ENCODE measurements at regions not wholly inside any gene's neighbourhood (a gene's known extent, or its start where the extent isn't known, plus 50 kb on each side); places are given as distances from the start of the nearest gene placed in this dataset.
"Not testable (repeated sequence)": the region's sequence is repeated elsewhere in the genome, so short reads cannot be mapped to it uniquely, and the experiment has no call there.

DNA sequence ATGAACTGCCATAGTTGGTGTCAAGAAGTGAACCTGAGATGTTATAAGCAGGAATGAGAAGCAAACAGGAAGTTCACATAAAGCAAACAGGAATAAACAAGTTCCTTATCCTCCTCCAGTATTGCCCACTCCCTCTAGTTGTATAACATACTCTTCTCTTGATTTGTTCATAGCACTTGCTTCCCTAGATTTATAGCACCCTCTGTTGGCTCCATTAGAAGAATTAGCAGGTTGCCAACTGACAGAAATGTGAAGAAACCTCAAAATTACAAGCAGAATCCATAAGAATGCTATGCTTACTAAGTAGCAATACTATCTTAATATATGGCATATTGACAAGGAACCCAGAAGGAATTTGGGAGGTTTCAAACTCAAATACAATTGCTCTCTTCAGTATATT lies 195.4 kb downstream of the TBX18 start:
- H3K4me3 ChIP-seq (replicated peaks in 1 of 3; ENCODE audit: insufficient read depth in 1 of 3, low read depth in 1 of 3, low read length in 3 of 3), result no peak overlapping the region
- H2AFZ ChIP-seq (ENCODE audit: low read depth, low read length), result no peak overlapping the region
- H3K79me2 ChIP-seq (ENCODE audit: control insufficient read depth, insufficient read depth, low read length), result no peaks in the 10 kb centered on the region
- no peaks in the 10 kb centered on the region for H3K9me1 ChIP-seq (replicated peaks; ENCODE audit: control insufficient read depth, extremely low read depth, insufficient read depth, low read length)
- H3K9me3 ChIP-seq (replicated peaks; ENCODE audit: control insufficient read depth, insufficient read depth, low read length), result no peaks in the 10 kb centered on the region
- POLR2A ChIA-PET, result no interaction called here
- no peak overlapping the region for H3K27ac ChIP-seq (ENCODE audit: insufficient read depth, low read depth, low read length)
- CTCF ChIA-PET, result interaction anchor here (0.6 to 2.5 kb wide), 12 partner anchors 13 to 398 kb away, joined by 3 to 46 read pairs (median 4); no protein-coding TSS in a partner anchor
- DNase-seq (ENCODE audit: low read depth, low spot score), result peak; percentile 64
- no peaks in the 10 kb centered on the region for H3K4me1 ChIP-seq (ENCODE audit: control insufficient read depth, extremely low read depth, insufficient read depth, low read length)
- H3K36me3 ChIP-seq (ENCODE audit: control insufficient read depth in 2 of 2, extremely low read depth in 1 of 2, insufficient read depth in 2 of 2, low read length in 2 of 2), result no peaks in the 10 kb centered on the region
- no peak overlapping the region for H3K9ac ChIP-seq (replicated peaks; ENCODE audit: extremely low read depth, insufficient read depth, low read length)
- H3K4me2 ChIP-seq (ENCODE audit: insufficient read depth, low read length), result no peak overlapping the region
- TF ChIP-seq MYC (IDR thresholded peaks at IDR 0.05; ENCODE audit: low read depth, low read length), result no peak
- TF ChIP-seq FOS (IDR thresholded peaks at IDR 0.05; ENCODE audit: borderline replicate concordance, insufficient read depth, low read length), result no peak
- TF ChIP-seq, protein P1, sequence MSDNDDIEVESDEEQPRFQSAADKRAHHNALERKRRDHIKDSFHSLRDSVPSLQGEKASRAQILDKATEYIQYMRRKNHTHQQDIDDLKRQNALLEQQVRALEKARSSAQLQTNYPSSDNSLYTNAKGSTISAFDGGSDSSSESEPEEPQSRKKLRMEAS (IDR thresholded peaks at IDR 0.05; ENCODE audit: insufficient read depth, insufficient read length), result no peak
- no peak for TF ChIP-seq EZH2 (IDR thresholded peaks at IDR 0.05; ENCODE audit: borderline replicate concordance, low read depth, low read length, severe bottlenecking)
- no peak for TF ChIP-seq POLR2A (IDR thresholded peaks at IDR 0.05; ENCODE audit: low read depth, low read length)
- TF ChIP-seq JUN (IDR thresholded peaks at IDR 0.05; ENCODE audit: borderline replicate concordance, insufficient read depth, insufficient read length, low read depth), result no peak
- TF ChIP-seq GATA2 (IDR thresholded peaks at IDR 0.05; ENCODE audit: insufficient read depth, insufficient read length, low read depth, low read length), result no peak
- TF ChIP-seq, protein P2, sequence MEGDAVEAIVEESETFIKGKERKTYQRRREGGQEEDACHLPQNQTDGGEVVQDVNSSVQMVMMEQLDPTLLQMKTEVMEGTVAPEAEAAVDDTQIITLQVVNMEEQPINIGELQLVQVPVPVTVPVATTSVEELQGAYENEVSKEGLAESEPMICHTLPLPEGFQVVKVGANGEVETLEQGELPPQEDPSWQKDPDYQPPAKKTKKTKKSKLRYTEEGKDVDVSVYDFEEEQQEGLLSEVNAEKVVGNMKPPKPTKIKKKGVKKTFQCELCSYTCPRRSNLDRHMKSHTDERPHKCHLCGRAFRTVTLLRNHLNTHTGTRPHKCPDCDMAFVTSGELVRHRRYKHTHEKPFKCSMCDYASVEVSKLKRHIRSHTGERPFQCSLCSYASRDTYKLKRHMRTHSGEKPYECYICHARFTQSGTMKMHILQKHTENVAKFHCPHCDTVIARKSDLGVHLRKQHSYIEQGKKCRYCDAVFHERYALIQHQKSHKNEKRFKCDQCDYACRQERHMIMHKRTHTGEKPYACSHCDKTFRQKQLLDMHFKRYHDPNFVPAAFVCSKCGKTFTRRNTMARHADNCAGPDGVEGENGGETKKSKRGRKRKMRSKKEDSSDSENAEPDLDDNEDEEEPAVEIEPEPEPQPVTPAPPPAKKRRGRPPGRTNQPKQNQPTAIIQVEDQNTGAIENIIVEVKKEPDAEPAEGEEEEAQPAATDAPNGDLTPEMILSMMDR (IDR thresholded peaks at IDR 0.05; ENCODE audit: extremely low read depth in 1 of 2, insufficient read depth in 1 of 2, low read depth in 1 of 2, low read length in 2 of 2), result peak in 1 of 2 donors; percentile 30
- no peak for TF ChIP-seq POLR2AphosphoS5 (IDR thresholded peaks at IDR 0.05; ENCODE audit: insufficient read depth, low read depth, low read length)
- no peaks in the 10 kb centered on the region for H3K27me3 ChIP-seq (ENCODE audit: control insufficient read depth in 2 of 2, insufficient read depth in 2 of 2, low read length in 2 of 2)
- intact Hi-C loops (cut with micrococcal nuclease) (loop anchor here (1.0 kb wide), 2 partner anchors 141 to 685 kb away; no protein-coding TSS in a partner anchor), dilution Hi-C loops (cut with MboI; ENCODE audit: extremely low pct_ligation_motif_present, low sequenced_read_pairs) (no loop called here)
- no peaks in the 10 kb centered on the region for H4K20me1 ChIP-seq (replicated peaks; ENCODE audit: control insufficient read depth, extremely low read depth, insufficient read depth, low read length)
- no peak for FAIRE-seq
- BruUV-seq (replicated peaks), result no TSS peak

DNA sequence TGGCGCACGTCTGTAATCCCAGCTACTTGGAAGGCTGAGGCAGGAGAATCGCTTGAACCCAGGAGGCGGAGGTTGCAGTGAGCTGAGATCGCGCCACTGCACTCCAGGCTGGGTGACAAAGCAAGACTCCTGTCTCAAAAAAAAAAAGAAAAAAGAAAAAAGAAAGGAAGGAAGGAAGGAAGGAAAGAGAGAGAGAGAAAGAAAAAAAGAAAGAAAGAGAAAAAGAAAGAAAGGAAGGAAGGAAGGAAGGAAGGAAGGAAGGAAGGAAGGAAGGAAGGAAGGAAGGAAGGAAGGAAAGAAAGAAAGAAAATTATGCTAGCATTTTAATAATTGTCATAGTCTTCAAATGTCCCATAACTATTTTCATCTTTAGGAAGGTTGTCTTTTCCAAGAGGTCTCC lies 198.7 kb downstream of the TBX18 start:
- not testable (repeated sequence) for BruUV-seq (replicated peaks); FAIRE-seq

More for the DNA sequence above, 198.7 kb downstream of the TBX18 start:
- DNase-seq (ENCODE audit: low read depth, low spot score); H3K9me1 ChIP-seq (replicated peaks; ENCODE audit: control insufficient read depth, extremely low read depth, insufficient read depth, low read length); POLR2A ChIA-PET; H3K9ac ChIP-seq (replicated peaks; ENCODE audit: extremely low read depth, insufficient read depth, low read length); H3K27ac ChIP-seq (ENCODE audit: insufficient read depth, low read depth, low read length); intact Hi-C loops (cut with micrococcal nuclease); H3K4me1 ChIP-seq (ENCODE audit: control insufficient read depth, extremely low read depth, insufficient read depth, low read length); H3K36me3 ChIP-seq (ENCODE audit: control insufficient read depth in 2 of 2, extremely low read depth in 1 of 2, insufficient read depth in 2 of 2, low read length in 2 of 2); H3K4me3 ChIP-seq (replicated peaks in 1 of 3; ENCODE audit: insufficient read depth in 1 of 3, low read depth in 1 of 3, low read length in 3 of 3); H3K27me3 ChIP-seq (ENCODE audit: control insufficient read depth in 2 of 2, insufficient read depth in 2 of 2, low read length in 2 of 2); H3K4me2 ChIP-seq (ENCODE audit: insufficient read depth, low read length); H3K79me2 ChIP-seq (ENCODE audit: control insufficient read depth, insufficient read depth, low read length); dilution Hi-C loops (cut with MboI; ENCODE audit: extremely low pct_ligation_motif_present, low sequenced_read_pairs); H3K9me3 ChIP-seq (replicated peaks; ENCODE audit: control insufficient read depth, insufficient read depth, low read length); H4K20me1 ChIP-seq (replicated peaks; ENCODE audit: control insufficient read depth, extremely low read depth, insufficient read depth, low read length); H2AFZ ChIP-seq (ENCODE audit: low read depth, low read length): not testable (repeated sequence)
- CTCF ChIA-PET, result interaction anchor here (1.0 kb wide), 1 partner anchor 138 kb away, joined by 3 read pairs; no protein-coding TSS in a partner anchor
